GM18867 (cell line): ENCODE measurements at regions not wholly inside any gene's neighbourhood (a gene's known extent, or its start where the extent isn't known, plus 50 kb on each side); places are given as distances from the start of the nearest gene placed in this dataset.
"Not testable (repeated sequence)": the region's sequence is repeated elsewhere in the genome, so short reads cannot be mapped to it uniquely, and the experiment has no call there.

ENCODE experiments used
- ATAC-seq: cut with Tn5 transposase; IDR thresholded peaks from one replicate; pipeline ENCODE4 v1.9.1; 2021; ENCODE audit warnings: mild to moderate bottlenecking, moderate library complexity; ENCODE audit not compliant: unreplicated experiment

GRCh38 chr14:97804056-97804455 lies 1006.9 kb downstream of the VRK1 start:
- ATAC-seq: no peak

GRCh38 chr14:97806891-97807290 lies 1009.7 kb downstream of the VRK1 start:
- no peak for ATAC-seq

- ATAC-seq: not testable (repeated sequence)
Observed at GRCh38 chr14:97808541-97808940, 1011.4 kb downstream of the VRK1 start.

GRCh38 chr14:97813556-97813955 lies 1016.4 kb downstream of the VRK1 start:
- ATAC-seq: no peak

GRCh38 chr14:97820781-97821180 lies 1023.6 kb downstream of the VRK1 start:
- no peak for ATAC-seq

GRCh38 chr14:97824218-97824617 lies 1027.0 kb downstream of the VRK1 start:
- ATAC-seq: no peak

GRCh38 chr14:97827746-97828145 lies 1030.6 kb downstream of the VRK1 start:
- ATAC-seq: no peak

GRCh38 chr14:97832776-97833175 lies 1035.6 kb downstream of the VRK1 start:
- no peak for ATAC-seq

- no peak for ATAC-seq
Observed at GRCh38 chr14:97838986-97839385, 1041.8 kb downstream of the VRK1 start.

GRCh38 chr14:97840159-97840558 lies 1043.0 kb downstream of the VRK1 start:
- ATAC-seq: no peak

GRCh38 chr14:97841762-97842161 lies 1044.6 kb downstream of the VRK1 start:
- ATAC-seq: no peak

GRCh38 chr14:97843066-97843465 lies 1045.9 kb downstream of the VRK1 start:
- no peak for ATAC-seq

GRCh38 chr14:97844042-97844441 lies 1046.9 kb downstream of the VRK1 start:
- no peak for ATAC-seq

GRCh38 chr14:97846156-97846555 lies 1049.0 kb downstream of the VRK1 start:
- no peak for ATAC-seq

GRCh38 chr14:97848317-97848980 lies 1051.3 kb downstream of the VRK1 start:
- no peak for ATAC-seq

GRCh38 chr14:97850466-97850865 lies 1053.3 kb downstream of the VRK1 start:
- ATAC-seq: no peak

GRCh38 chr14:97850886-97851285 lies 1053.7 kb downstream of the VRK1 start:
- ATAC-seq: no peak

GRCh38 chr14:97851428-97851995 lies 1054.3 kb downstream of the VRK1 start:
- no peak for ATAC-seq

GRCh38 chr14:97854918-97855317 lies 1057.7 kb downstream of the VRK1 start:
- ATAC-seq: no peak

GRCh38 chr14:97866195-97866594 lies 1069.0 kb downstream of the VRK1 start:
- ATAC-seq: no peak

GRCh38 chr14:97866664-97867063 lies 1069.5 kb downstream of the VRK1 start:
- ATAC-seq: no peak

GRCh38 chr14:97873291-97873690 lies 1076.1 kb downstream of the VRK1 start:
- no peak for ATAC-seq

GRCh38 chr14:97874394-97874793 lies 1077.2 kb downstream of the VRK1 start:
- no peak for ATAC-seq
